ENCODE measurements at regions not wholly inside any gene's neighbourhood (a gene's known extent, or its start where the extent isn't known, plus 50 kb on each side); places are given as distances from the start of the nearest gene placed in this dataset.

- Histone ChIP-seq H3K4me1 (no peaks in the 10 kb centered on the region), H3K36me3 (no peaks in the 10 kb centered on the region), H3K27me3 (no peaks in the 10 kb centered on the region), H3K9me3 (no peaks in the 10 kb centered on the region), H3K4me3 (no peak overlapping the region), H3K9ac (ENCODE audit: low read depth in 2 of 2, low read length in 2 of 2) (no peak overlapping the region), H3K27ac (no peak overlapping the region)
- no peak for DNase-seq
- no peak for TF ChIP-seq CTCF (IDR thresholded peaks at IDR 0.05)
- intact Hi-C loops (cut with DNase I): no loop called here
Measured at GRCh38 chr3:31416980-31417379, 115.7 kb upstream of the STT3B start.

DNA sequence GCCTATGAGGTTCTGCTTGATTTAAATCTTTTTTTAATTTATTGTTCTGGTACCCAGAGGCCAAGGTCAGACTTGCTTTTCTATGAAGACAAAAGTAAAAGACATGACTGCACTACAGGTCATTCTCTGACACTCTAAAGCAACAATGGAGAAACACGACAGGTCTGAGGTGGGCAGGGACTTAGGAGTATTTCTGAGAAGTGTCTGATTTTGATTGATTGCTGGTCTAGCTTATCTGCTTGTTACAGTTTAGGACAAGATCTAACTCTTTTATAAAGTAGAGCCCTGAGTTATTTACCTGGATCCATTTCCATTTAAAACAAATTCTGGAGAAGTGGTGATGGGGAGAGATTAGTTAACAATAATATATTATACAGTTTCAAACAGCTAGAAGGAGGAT is 115.2 kb upstream of the STT3B start:
- Histone ChIP-seq H3K27ac (no peak overlapping the region), H3K27me3 (no peaks in the 10 kb centered on the region), H3K9me3 (no peaks in the 10 kb centered on the region), H3K36me3 (no peaks in the 10 kb centered on the region), H3K4me3 (no peak overlapping the region), H3K9ac (ENCODE audit: low read depth in 2 of 2, low read length in 2 of 2) (no peak overlapping the region), H3K4me1 (no peaks in the 10 kb centered on the region)
- intact Hi-C loops (cut with DNase I): no loop called here
- no peak for TF ChIP-seq CTCF (IDR thresholded peaks at IDR 0.05)
- DNase-seq: no peak

DNA sequence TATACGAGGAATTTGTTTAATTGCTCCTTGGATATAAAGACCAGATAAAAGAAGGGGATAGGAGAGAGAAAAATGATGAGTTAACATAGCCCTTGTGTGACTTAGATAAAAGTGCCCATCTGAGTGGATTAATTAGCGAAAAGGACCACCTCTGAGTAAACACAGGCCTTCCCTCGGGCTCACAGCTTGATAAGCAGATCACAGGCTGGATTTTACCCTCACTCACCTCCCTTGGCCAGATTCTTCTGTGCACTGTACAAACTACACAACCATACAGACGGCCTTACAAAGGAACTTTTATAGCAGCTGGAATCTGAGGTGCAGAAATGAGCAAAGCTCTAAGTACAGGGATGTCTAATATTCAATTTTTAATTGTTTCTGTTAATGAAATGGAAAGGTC is 112.4 kb upstream of the STT3B start:
- no peak for TF ChIP-seq CTCF (IDR thresholded peaks at IDR 0.05)
- no peaks in the 10 kb centered on the region for H3K9me3 ChIP-seq
- H3K27ac ChIP-seq: no peak overlapping the region
- H3K27me3 ChIP-seq: no peaks in the 10 kb centered on the region
- no peaks in the 10 kb centered on the region for H3K36me3 ChIP-seq
- H3K9ac ChIP-seq (ENCODE audit: low read depth in 2 of 2, low read length in 2 of 2): no peak overlapping the region
- DNase-seq: no peak
- H3K4me1 ChIP-seq: no peaks in the 10 kb centered on the region
- H3K4me3 ChIP-seq: no peak overlapping the region
- intact Hi-C loops (cut with DNase I): no loop called here

DNA sequence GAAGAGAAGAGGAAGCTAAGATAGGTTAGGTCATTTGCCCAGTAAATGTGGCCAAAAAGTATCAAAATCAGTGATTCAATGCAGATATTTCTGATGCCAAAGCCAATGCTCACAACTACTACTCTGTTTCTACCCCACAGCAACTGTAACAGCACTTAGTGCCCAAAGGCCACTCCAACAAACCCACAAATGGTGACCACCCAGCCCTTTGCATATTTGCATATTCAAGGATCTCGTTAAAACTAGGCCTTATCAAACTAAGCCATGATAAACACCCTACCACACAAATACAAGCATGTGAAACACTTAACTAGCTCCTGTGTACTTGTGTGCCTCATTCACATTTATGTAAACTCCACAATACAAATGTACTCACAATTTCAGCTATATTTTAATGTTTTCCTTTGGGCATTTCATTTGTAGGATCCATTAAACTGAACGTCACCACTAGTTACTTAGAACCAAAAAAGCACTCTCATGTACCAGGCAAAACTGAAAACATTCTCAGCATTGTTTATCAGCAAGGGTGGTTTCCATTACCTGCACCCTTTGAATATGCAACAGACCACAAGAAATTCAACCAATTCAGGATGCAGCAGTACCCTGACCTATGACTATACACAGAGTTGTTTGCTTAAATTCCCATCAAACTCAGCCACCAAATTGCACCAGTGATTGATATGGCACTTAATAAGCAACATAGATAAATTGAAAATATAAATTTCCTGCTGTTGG is 111.2 kb upstream of the STT3B start:
- no peak for DNase-seq
- TF ChIP-seq CTCF (IDR thresholded peaks at IDR 0.05): no peak
- Histone ChIP-seq H3K36me3 (no peaks in the 10 kb centered on the region), H3K9me3 (no peaks in the 10 kb centered on the region), H3K9ac (ENCODE audit: low read depth in 2 of 2, low read length in 2 of 2) (no peak overlapping the region), H3K4me1 (no peaks in the 10 kb centered on the region), H3K27ac (no peak overlapping the region), H3K4me3 (no peak overlapping the region), H3K27me3 (no peaks in the 10 kb centered on the region)
- intact Hi-C loops (cut with DNase I): no loop called here

DNA sequence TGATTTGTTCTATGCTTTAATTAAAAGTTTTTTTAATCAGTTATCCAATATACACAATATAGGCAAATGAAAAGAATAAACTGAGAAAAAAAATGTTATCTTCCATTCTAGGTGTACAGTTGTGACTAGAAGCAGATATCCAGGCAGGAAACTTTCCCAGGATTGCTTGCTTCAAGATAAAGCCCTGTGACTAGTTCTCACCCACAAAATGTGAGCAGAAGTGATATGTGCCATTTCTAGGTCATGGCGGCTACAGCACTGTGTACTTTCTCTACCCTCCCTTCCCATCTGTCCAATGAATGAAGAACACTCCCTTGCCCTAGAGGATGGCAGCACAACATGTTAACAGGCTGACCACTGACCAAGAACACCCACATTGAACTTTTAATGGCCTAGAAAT is 110.5 kb upstream of the STT3B start:
- Histone ChIP-seq H3K4me3 (no peak overlapping the region), H3K4me1 (no peaks in the 10 kb centered on the region), H3K36me3 (no peaks in the 10 kb centered on the region), H3K9ac (ENCODE audit: low read depth in 2 of 2, low read length in 2 of 2) (no peak overlapping the region), H3K27ac (no peak overlapping the region), H3K27me3 (no peaks in the 10 kb centered on the region), H3K9me3 (no peaks in the 10 kb centered on the region)
- no peak for TF ChIP-seq CTCF (IDR thresholded peaks at IDR 0.05)
- intact Hi-C loops (cut with DNase I): no loop called here
- no peak for DNase-seq
